NCI-H2081 treated with DMSO at 0.1 percent for 48 hours (cell line): ENCODE measurements at regions not wholly inside any gene's neighbourhood (a gene's known extent, or its start where the extent isn't known, plus 50 kb on each side); places are given as distances from the start of the nearest gene placed in this dataset.
"Not testable (repeated sequence)": the region's sequence is repeated elsewhere in the genome, so short reads cannot be mapped to it uniquely, and the experiment has no call there.

ENCODE experiments used
- DNase-seq: peaks from one replicate; lab custom pipeline; 2025; lab: John Stamatoyannopoulos, UW

GRCh38 chr3:88408935-88409334, 259.2 kb downstream of the C3orf38 start:
- no peak for DNase-seq

GRCh38 chr3:88410259-88410658, 260.5 kb downstream of the C3orf38 start:
- no peak for DNase-seq

GRCh38 chr3:88412346-88412745, 262.6 kb downstream of the C3orf38 start:
- no peak for DNase-seq

GRCh38 chr3:88416436-88416835, 266.7 kb downstream of the C3orf38 start:
- no peak for DNase-seq

- DNase-seq: no peak
These were observed 268.5 kb downstream of the C3orf38 start for GRCh38 chr3:88418219-88418618.

GRCh38 chr3:88433568-88433967, 283.8 kb downstream of the C3orf38 start:
- no peak for DNase-seq

- DNase-seq: no peak
These were observed 284.2 kb downstream of the C3orf38 start for GRCh38 chr3:88434001-88434400.

- DNase-seq: no peak
These were observed 290.9 kb downstream of the C3orf38 start for GRCh38 chr3:88440701-88441100.

- DNase-seq: no peak
These were observed 293.3 kb downstream of the C3orf38 start for GRCh38 chr3:88443066-88443465.

GRCh38 chr3:88444251-88444650, 294.5 kb downstream of the C3orf38 start:
- DNase-seq: no peak

- no peak for DNase-seq
These were observed 302.5 kb downstream of the C3orf38 start for GRCh38 chr3:88452228-88452627.

GRCh38 chr3:88460369-88460768, 310.6 kb downstream of the C3orf38 start:
- DNase-seq: no peak

- no peak for DNase-seq
These were observed 312.5 kb downstream of the C3orf38 start for GRCh38 chr3:88462230-88462629.

- no peak for DNase-seq
These were observed 317.4 kb downstream of the C3orf38 start for GRCh38 chr3:88467191-88467590.

GRCh38 chr3:88469216-88469615, 319.5 kb downstream of the C3orf38 start:
- DNase-seq: no peak

- no peak for DNase-seq
These were observed 328.7 kb downstream of the C3orf38 start for GRCh38 chr3:88478460-88478859.

- DNase-seq: no peak
These were observed 331.1 kb downstream of the C3orf38 start for GRCh38 chr3:88480822-88481221.

GRCh38 chr3:88485001-88485400, 335.2 kb downstream of the C3orf38 start:
- no peak for DNase-seq

GRCh38 chr3:88508818-88509217, 359.1 kb downstream of the C3orf38 start:
- not testable (repeated sequence) for DNase-seq

GRCh38 chr3:88509582-88509981, 359.8 kb downstream of the C3orf38 start:
- no peak for DNase-seq

GRCh38 chr3:88528494-88528893, 378.7 kb downstream of the C3orf38 start:
- no peak for DNase-seq

- no peak for DNase-seq
These were observed 384.8 kb downstream of the C3orf38 start for GRCh38 chr3:88534534-88534933.

- DNase-seq: no peak
These were observed 385.8 kb downstream of the C3orf38 start for GRCh38 chr3:88535563-88535962.

GRCh38 chr3:88542916-88543315, 393.2 kb downstream of the C3orf38 start:
- DNase-seq: no peak

GRCh38 chr3:88572450-88572849, 422.7 kb downstream of the C3orf38 start:
- DNase-seq: no peak
